GM12878 (cell line): ENCODE measurements at regions not wholly inside any gene's neighbourhood (a gene's known extent, or its start where the extent isn't known, plus 50 kb on each side); places are given as distances from the start of the nearest gene placed in this dataset.

Experiments
- ATAC-seq: fragments of 200-7000 bp; cut with Tn5 transposase; 3 replicates; pipeline ENCODE4 v1.9.1; 2020; ENCODE audit warnings: mild to moderate bottlenecking, moderate library complexity
- BruUV-seq: library from RNA; stranded (reverse); fragments of 400-500 nt; replicated peaks from 2 replicates; lab custom pipeline; 2021; lab: Mats Ljungman, UMichigan
- CTCF ChIA-PET: fragments of 300-600 bp; sonication (Branson Sonifier 250); formaldehyde crosslinking; extraction: SDS; loops from one replicate; lab custom pipeline; 2021; ENCODE audit warnings: inconsistent platforms; lab: Yijun Ruan, JAX
- POLR2A ChIA-PET: fragments of 350-600 bp; formaldehyde crosslinking; extraction: SDS; loops from one replicate; lab custom pipeline; 2021; ENCODE audit warnings: inconsistent platforms; lab: Charles Lee
- RAD21 ChIA-PET: fragments of 300-600 bp; sonication (Branson Sonifier 250); formaldehyde crosslinking; loops from one replicate; lab custom pipeline; 2023; ENCODE audit warnings: antibody characterized with exemption; ENCODE audit not compliant: unreplicated experiment; lab: Charles Lee
- SMC1A ChIA-PET: fragments of 300-600 bp; sonication (Branson Sonifier 250); formaldehyde crosslinking; loops from one replicate; lab custom pipeline; 2023; ENCODE audit not compliant: unreplicated experiment, uncharacterized antibody; lab: Charles Lee
- DNase-seq: peaks from one replicate; pipeline ENCODE4 v3.0.0-alpha.2; 2011; ENCODE audit warnings: low read depth, low spot score
- FAIRE-seq: peaks from 3 replicates; lab custom pipeline; 2011; peaks lifted over from hg19 to GRCh38; lab: Jason Lieb, UNC
- H2AFZ ChIP-seq: 2 replicates; pipeline ENCODE4 v1.6.0; 2011; ENCODE audit warnings: low read depth, low read length, control low read depth; ENCODE audit not compliant: control insufficient read depth
- H3K27ac ChIP-seq: 2 replicates; pipeline ENCODE4 v1.5.1; 2011; ENCODE audit warnings: control low read depth; ENCODE audit not compliant: control insufficient read depth, insufficient read depth
- H3K27me3 ChIP-seq, 2 experiments: replicated peaks in 1 of 2; 2 replicates each; pipeline versions ENCODE4 v1.6.0 to v1.6.1; 2011; ENCODE audit warnings: low read length in 1 of 2; ENCODE audit not compliant: control insufficient read depth in 2 of 2, insufficient read depth in 2 of 2
- H3K36me3 ChIP-seq, 2 experiments: 2 replicates each; pipeline ENCODE4 v1.5.1; 2011; ENCODE audit warnings: low read length in 1 of 2; ENCODE audit not compliant: control insufficient read depth in 2 of 2, insufficient read depth in 2 of 2
- H3K4me1 ChIP-seq: 2 replicates; pipeline ENCODE4 v1.6.1; 2011; ENCODE audit warnings: mild to moderate bottlenecking, low read length, moderate library complexity, mixed read lengths; ENCODE audit not compliant: control insufficient read depth, insufficient read depth
- H3K4me2 ChIP-seq: 2 replicates; pipeline ENCODE4 v1.6.0; 2011; ENCODE audit warnings: control low read depth; ENCODE audit not compliant: control insufficient read depth, insufficient read depth
- H3K4me3 ChIP-seq: fragments of 200-600 bp; sonication (generic); 2 replicates; pipeline ENCODE4 v1.5.1; 2016
- H3K79me2 ChIP-seq: 2 replicates; pipeline ENCODE4 v1.6.0; 2011; ENCODE audit warnings: low read length; ENCODE audit not compliant: control insufficient read depth, insufficient read depth
- H3K9ac ChIP-seq: 2 replicates; pipeline ENCODE4 v1.8.0; 2011; ENCODE audit warnings: low read length, control low read depth, mixed read lengths; ENCODE audit not compliant: control insufficient read depth, insufficient read depth
- H3K9me3 ChIP-seq: replicated peaks from 3 replicates; pipeline ENCODE4 v1.5.1; 2011; ENCODE audit warnings: mild to moderate bottlenecking, low read length; ENCODE audit not compliant: control insufficient read depth, insufficient read depth
- H4K20me1 ChIP-seq: 2 replicates; pipeline ENCODE4 v1.6.0; 2011; ENCODE audit not compliant: control insufficient read depth, insufficient read depth
- ASH2L ChIP-seq: fragments of 300-600, 200-600 bp; sonication (generic); IDR thresholded peaks from 2 replicates; pipeline ENCODE4 v1.6.1; 2017; ENCODE audit warnings: low read depth, mild to moderate bottlenecking, borderline replicate concordance
- CBX3 ChIP-seq: fragments of 200-600 bp; sonication (generic); IDR thresholded peaks from 2 replicates; pipeline ENCODE4 v1.6.1; 2016; ENCODE audit warnings: low read depth, borderline replicate concordance
- CEBPB ChIP-seq, 2 experiments: fragments of 150-350 bp in 1 of 2; IDR thresholded peaks; 2 replicates each; pipeline ENCODE4 v1.6.1; 2012 to 2014; ENCODE audit warnings: low read depth in 2 of 2, low read length in 2 of 2, borderline replicate concordance in 1 of 2, inconsistent platforms in 1 of 2
- ELK1 ChIP-seq: IDR thresholded peaks from 2 replicates; pipeline ENCODE4 v1.6.1; 2012; ENCODE audit warnings: low read depth, low read length, improper control_type of control experiment
- ESRRA ChIP-seq: IDR thresholded peaks from 2 replicates; pipeline ENCODE4 v1.6.1; 2012; ENCODE audit warnings: mild to moderate bottlenecking, low read length, improper control_type of control experiment
- FOS ChIP-seq: IDR thresholded peaks from 3 replicates; pipeline ENCODE4 v1.6.1; 2011; ENCODE audit warnings: borderline replicate concordance; ENCODE audit not compliant: insufficient read length; ENCODE audit errors: extremely low read depth
- GATAD2B ChIP-seq: fragments of 450-650 bp; conservative IDR thresholded peaks from 2 replicates; pipeline ENCODE4 v1.6.1; 2017; ENCODE audit warnings: low read depth, mild to moderate bottlenecking, moderate library complexity
- HDGF ChIP-seq: fragments of 450-650 bp; IDR thresholded peaks from 2 replicates; pipeline ENCODE4 v1.6.1; 2016; ENCODE audit warnings: antibody characterized with exemption
- LARP7 ChIP-seq: fragments of 450-650 bp; IDR thresholded peaks from 2 replicates; pipeline ENCODE4 v1.6.1; 2017; ENCODE audit warnings: mild to moderate bottlenecking
- MEF2B ChIP-seq: fragments of 450-650 bp; IDR thresholded peaks from 2 replicates; pipeline ENCODE4 v1.6.1; 2018; ENCODE audit warnings: mild to moderate bottlenecking, moderate library complexity; ENCODE audit not compliant: partially characterized antibody, poor library complexity, severe bottlenecking
- NBN ChIP-seq: fragments of 450-650 bp; IDR thresholded peaks from 2 replicates; pipeline ENCODE4 v1.6.1; 2016
- RUNX3 ChIP-seq: IDR thresholded peaks from 2 replicates; pipeline ENCODE4 v1.6.1; 2012; ENCODE audit warnings: low read length, inconsistent platforms
- TARDBP ChIP-seq: IDR thresholded peaks from 2 replicates; pipeline ENCODE4 v1.6.1; 2016; ENCODE audit warnings: borderline replicate concordance
- WRNIP1 ChIP-seq: IDR thresholded peaks from 2 replicates; pipeline ENCODE4 v1.6.1; 2011; ENCODE audit warnings: low read depth, low read length, improper control_type of control experiment, borderline replicate concordance
- ZBTB40 ChIP-seq: fragments of 450-650 bp; IDR thresholded peaks from 2 replicates; pipeline ENCODE4 v1.6.1; 2016; ENCODE audit warnings: mild to moderate bottlenecking, moderate library complexity, borderline replicate concordance
- ZNF24 ChIP-seq: fragments of 450-650 bp; IDR thresholded peaks from 2 replicates; pipeline ENCODE4 v1.6.1; 2017; ENCODE audit warnings: antibody characterized with exemption, mild to moderate bottlenecking
- ZNF274 ChIP-seq: IDR thresholded peaks from one replicate; pipeline ENCODE4 v1.8.0; 2011; ENCODE audit not compliant: insufficient read length, insufficient read depth
- ZNF384 ChIP-seq: IDR thresholded peaks from 2 replicates; pipeline ENCODE4 v1.6.1; 2012; ENCODE audit warnings: low read depth, mild to moderate bottlenecking, low read length, improper control_type of control experiment, borderline replicate concordance
- WGBS: methylation state at CpG from one replicate; pipeline ENCODE4 v1.1.6; 2016; ENCODE audit warnings: low lambda C conversion rate; ENCODE audit not compliant: insufficient replicate concordance, insufficient coverage; ENCODE audit errors: missing lambda C conversion rate; 5-methylcytosine and 5-hydroxymethylcytosine counted together
- in situ Hi-C: fragments of 300-500 bp; cut with MboI; formaldehyde crosslinking; loops from 9 replicates; pipeline ENCODE4 v1.14.3; 2018; ENCODE audit warnings: mixed read lengths
- intact Hi-C: fragments of 100-400 bp; cut with micrococcal nuclease; formaldehyde crosslinking; loops from one replicate; pipeline ENCODE4 v1.14.2; 2022; ENCODE audit not compliant: unreplicated experiment

GRCh38 chrX:151476604-151477303 is 79.7 kb downstream of the VMA21 start:
- no peak overlapping the region for H3K9ac ChIP-seq
- ChIA-PET SMC1A (no interaction called here), POLR2A (no interaction called here), RAD21 (no interaction called here), CTCF (no interaction called here)
- WGBS = 0% methylated on average over 1 of the region's 1 CpG
- BruUV-seq = no TSS peak
- no peak for ATAC-seq
- no peak overlapping the region for H3K27ac ChIP-seq
- TF ChIP-seq RUNX3 = no peak
- no peak for TF ChIP-seq ESRRA
- no peak for TF ChIP-seq ZBTB40
- no peak for TF ChIP-seq ZNF274
- no peak for TF ChIP-seq MEF2B
- TF ChIP-seq TARDBP = no peak
- no peak for TF ChIP-seq WRNIP1
- no peak for TF ChIP-seq CEBPB (IDR thresholded peaks at IDR 0.05; ENCODE audit: borderline replicate concordance in 1 of 2, low read depth in 2 of 2, low read length in 2 of 2)
- no peak for TF ChIP-seq FOS
- no peak for TF ChIP-seq LARP7
- TF ChIP-seq HDGF = no peak
- no peak for TF ChIP-seq ZNF384
- no peak for TF ChIP-seq ZNF24
- TF ChIP-seq GATAD2B = no peak
- TF ChIP-seq ELK1 = no peak
- TF ChIP-seq CBX3 = no peak
- no peak for TF ChIP-seq ASH2L
- no peak for TF ChIP-seq NBN
- intact Hi-C loops = no loop called here
- no peaks in the 10 kb centered on the region for H3K36me3 ChIP-seq
- FAIRE-seq = no peak
- no peaks in the 10 kb centered on the region for H3K9me3 ChIP-seq
- no peaks in the 10 kb centered on the region for H4K20me1 ChIP-seq
- H3K4me2 ChIP-seq = no peak overlapping the region
- no peaks in the 10 kb centered on the region for H3K79me2 ChIP-seq
- H3K4me1 ChIP-seq = no peaks in the 10 kb centered on the region
- DNase-seq = no peak
- no peak overlapping the region for H3K4me3 ChIP-seq
- no peak overlapping the region for H2AFZ ChIP-seq
- no peaks in the 10 kb centered on the region for H3K27me3 ChIP-seq
- in situ Hi-C loops = no loop called here
